ENCODE measurements at regions not wholly inside any gene's neighbourhood (a gene's known extent, or its start where the extent isn't known, plus 50 kb on each side); places are given as distances from the start of the nearest gene placed in this dataset.

- ATAC-seq (no peak), DNase-seq (ENCODE audit: low spot score) (no peak)
- Mint-ChIP-seq H3K27ac (no peak overlapping the region), H3K4me1 (peaks cover 11% of the 10 kb centered on the region; the same call in 2 of the 3 replicates), H3K27me3 (ENCODE audit: insufficient read depth, low read depth, poor library complexity) (peaks cover 10% of the 10 kb centered on the region), H3K4me3 (no peak overlapping the region), H3K9me3 (no peaks in the 10 kb centered on the region), H3K36me3 (ENCODE audit: low read depth) (peaks cover 6% of the 10 kb centered on the region; the same call in 2 of the 3 replicates)
- Histone ChIP-seq H3K4me3 (no peak overlapping the region), H3K36me3 (ENCODE audit: insufficient read depth) (no peaks in the 10 kb centered on the region), H3K9me2 (ENCODE audit: insufficient read depth) (no peaks in the 10 kb centered on the region; the same call in 1 of the 2 replicates), H4K20me1 (replicated peaks; ENCODE audit: insufficient read depth) (peaks cover 31% of the 10 kb centered on the region), H3F3A (replicated peaks; ENCODE audit: low read depth) (no peaks in the 10 kb centered on the region), H3K79me2 (replicated peaks; ENCODE audit: insufficient read depth) (peaks cover 87% of the 10 kb centered on the region), H2AFZ (no peak overlapping the region), H3K27ac (ENCODE audit: low read depth) (no peak overlapping the region), H3K27me3 (ENCODE audit: insufficient read depth) (no peaks in the 10 kb centered on the region), H3K4me1 (ENCODE audit: insufficient read depth) (no peaks in the 10 kb centered on the region), H3K4me2 (no peak overlapping the region)
- TF ChIP-seq ZNF462 (CRISPR knock-in tag; IDR thresholded peaks at IDR 0.05) (no peak), ZNF114 (CRISPR knock-in tag; IDR thresholded peaks at IDR 0.05) (no peak), EZH2 (IDR thresholded peaks at IDR 0.05; ENCODE audit: low read depth, unreplicated experiment) (no peak), EZH2phosphoT487 (IDR thresholded peaks at IDR 0.05; ENCODE audit: unreplicated experiment) (no peak), STAT1 (IDR thresholded peaks at IDR 0.05; ENCODE audit: unreplicated experiment) (no peak), NANOG (IDR thresholded peaks at IDR 0.05; ENCODE audit: borderline replicate concordance) (no peak), ETS1 (IDR thresholded peaks at IDR 0.05) (no peak), CTCF (conservative IDR thresholded peaks at IDR 0.05; ENCODE audit: low read depth in 2 of 2) (no peak), CREB1 (CRISPR knock-in tag; IDR thresholded peaks at IDR 0.05; ENCODE audit: low read depth) (no peak), JUNB (IDR thresholded peaks at IDR 0.05; ENCODE audit: unreplicated experiment) (no peak), REST (IDR thresholded peaks at IDR 0.05; ENCODE audit: unreplicated experiment) (no peak), POLR2AphosphoS5 (IDR thresholded peaks at IDR 0.05; ENCODE audit: low read depth) (no peak), ZNF331 (CRISPR knock-in tag; IDR thresholded peaks at IDR 0.05; ENCODE audit: low read depth) (no peak)
Measured at GRCh38 chr22:25395468-25395867, 169.0 kb upstream of the GRK3 start.

All from GM23338 (cell line).